Prostate gland (tissue), 2 donors: ENCODE measurements at regions not wholly inside any gene's neighbourhood (a gene's known extent, or its start where the extent isn't known, plus 50 kb on each side); places are given as distances from the start of the nearest gene placed in this dataset.

ENCODE experiments used
- DNase-seq: peaks from one replicate; pipeline ENCODE4 v3.0.0-alpha.2; 2019; ENCODE audit warnings: low spot score
- H3K27ac ChIP-seq, 2 donors: fragments of 200-600 bp; sonication (generic); 2 replicates each; pipeline ENCODE4 v1.5.1; 2017 to 2019
- H3K27me3 ChIP-seq: fragments of 200-600 bp; sonication (generic); replicated peaks from 2 replicates; pipeline ENCODE4 v1.5.1; 2019; ENCODE audit not compliant: insufficient read depth
- H3K36me3 ChIP-seq, 2 donors: fragments of 200-600 bp; sonication (generic); 1 replicate in 1 of 2; 2 replicates in 1 of 2; pipeline versions ENCODE4 v1.5.1 to v1.8.1; 2017 to 2019
- H3K4me1 ChIP-seq: fragments of 200-600 bp; sonication (generic); replicated peaks from 2 replicates; pipeline ENCODE4 v1.5.1; 2019
- H3K4me3 ChIP-seq, 2 donors: fragments of 200-600 bp; sonication (generic); 2 replicates each; pipeline ENCODE4 v1.5.1; 2017 to 2019
- H3K9me3 ChIP-seq: fragments of 200-600 bp; sonication (generic); 2 replicates; pipeline ENCODE4 v1.5.1; 2017
- CTCF ChIP-seq, 4 experiments: fragments of 200-600 bp in 2 of 4; fragments of 450-650 bp in 2 of 4; sonication (generic) in 2 of 4; IDR thresholded peaks; 1 replicate in 3 of 4; 2 replicates in 1 of 4; pipeline ENCODE4 v1.5.1; 2016 to 2019; ENCODE audit warnings: antibody characterized with exemption in 4 of 4, mild to moderate bottlenecking in 2 of 4, moderate library complexity in 2 of 4
- POLR2A ChIP-seq: fragments of 450-650 bp; IDR thresholded peaks from one replicate; pipeline ENCODE4 v1.6.1; 2016; ENCODE audit warnings: antibody characterized with exemption, mild to moderate bottlenecking
- POLR2AphosphoS5 ChIP-seq: sonication (generic); formaldehyde crosslinking; IDR thresholded peaks from one replicate; pipeline ENCODE4 v1.6.1; 2017; ENCODE audit warnings: antibody characterized with exemption
- WGBS: methylation state at CpG from one replicate; pipeline ENCODE4 v1.1.5; 2018; 5-methylcytosine and 5-hydroxymethylcytosine counted together
- intact Hi-C: fragments of 100-400 bp; cut with DNase I; formaldehyde crosslinking; loops from one replicate; pipeline ENCODE4 v1.14.2; 2022

GRCh38 chr1:70892140-70892539 lies 155.5 kb downstream of the PTGER3 start:
- no peak for DNase-seq
- no peak overlapping the region for H3K4me3 ChIP-seq
- no peak overlapping the region for H3K27ac ChIP-seq
- intact Hi-C loops, result no loop called here
- TF ChIP-seq POLR2A (no peak), CTCF (IDR thresholded peaks at IDR 0.05) (no peak), POLR2AphosphoS5 (no peak)
- H3K36me3 ChIP-seq, result no peaks in the 10 kb centered on the region
- no peaks in the 10 kb centered on the region for H3K4me1 ChIP-seq
- no peaks in the 10 kb centered on the region for H3K9me3 ChIP-seq
- H3K27me3 ChIP-seq, result no peaks in the 10 kb centered on the region
- WGBS, result 94% methylated on average over 2 of the region's 2 CpGs

DNA sequence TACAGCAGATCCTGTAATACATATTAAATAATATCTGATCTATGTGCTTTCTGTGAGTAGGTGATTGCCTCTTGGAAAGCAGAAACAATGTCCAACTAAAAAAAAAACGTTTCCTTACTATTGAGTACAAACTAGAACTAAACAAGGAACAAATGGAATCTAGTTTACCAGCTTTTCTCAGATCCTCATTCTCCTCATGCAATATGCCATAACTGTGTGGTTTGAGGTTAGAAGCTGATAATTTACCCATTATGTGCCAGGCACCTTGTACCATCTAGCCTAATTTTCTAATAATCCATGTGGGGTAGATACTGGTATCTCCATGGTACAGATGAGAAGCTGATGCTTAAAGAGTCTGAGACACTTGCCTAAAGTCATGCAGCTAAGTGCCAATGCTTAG lies 154.7 kb downstream of the PTGER3 start:
- Histone ChIP-seq H3K4me3 (no peak overlapping the region), H3K27me3 (no peaks in the 10 kb centered on the region), H3K9me3 (no peaks in the 10 kb centered on the region), H3K36me3 (no peaks in the 10 kb centered on the region), H3K4me1 (no peaks in the 10 kb centered on the region), H3K27ac (no peak overlapping the region)
- WGBS, result 25% methylated on average over 1 of the region's 1 CpG
- TF ChIP-seq CTCF (IDR thresholded peaks at IDR 0.05) (no peak), POLR2A (no peak), POLR2AphosphoS5 (no peak)
- intact Hi-C loops, result no loop called here
- DNase-seq, result no peak

DNA sequence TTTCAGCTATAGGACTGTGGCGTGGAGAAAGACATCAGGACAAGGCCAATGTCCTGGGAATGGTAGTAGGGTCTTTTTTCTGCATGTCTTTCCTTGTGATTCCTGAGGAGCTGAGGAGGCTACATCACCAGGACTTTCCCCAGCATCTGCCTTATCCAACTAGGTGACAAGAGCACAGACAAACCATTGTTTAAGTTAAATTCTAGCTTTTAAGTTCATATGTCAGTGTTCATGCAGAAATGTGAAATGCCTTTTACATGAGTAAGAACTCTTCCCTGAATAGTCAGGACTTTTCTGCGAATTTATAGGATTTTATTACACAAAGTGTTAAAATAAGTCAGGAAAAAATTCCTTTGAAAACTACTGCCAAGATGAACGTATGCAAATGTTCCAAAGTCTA lies 154.2 kb downstream of the PTGER3 start:
- H3K4me1 ChIP-seq, result no peaks in the 10 kb centered on the region
- intact Hi-C loops, result no loop called here
- H3K36me3 ChIP-seq, result no peaks in the 10 kb centered on the region
- no peak overlapping the region for H3K27ac ChIP-seq
- WGBS, result 59% methylated on average over 3 of the region's 3 CpGs
- no peak for TF ChIP-seq POLR2A
- TF ChIP-seq CTCF (IDR thresholded peaks at IDR 0.05), result no peak
- no peak for TF ChIP-seq POLR2AphosphoS5
- no peaks in the 10 kb centered on the region for H3K27me3 ChIP-seq
- H3K9me3 ChIP-seq, result no peaks in the 10 kb centered on the region
- DNase-seq, result no peak
- H3K4me3 ChIP-seq, result no peak overlapping the region

DNA sequence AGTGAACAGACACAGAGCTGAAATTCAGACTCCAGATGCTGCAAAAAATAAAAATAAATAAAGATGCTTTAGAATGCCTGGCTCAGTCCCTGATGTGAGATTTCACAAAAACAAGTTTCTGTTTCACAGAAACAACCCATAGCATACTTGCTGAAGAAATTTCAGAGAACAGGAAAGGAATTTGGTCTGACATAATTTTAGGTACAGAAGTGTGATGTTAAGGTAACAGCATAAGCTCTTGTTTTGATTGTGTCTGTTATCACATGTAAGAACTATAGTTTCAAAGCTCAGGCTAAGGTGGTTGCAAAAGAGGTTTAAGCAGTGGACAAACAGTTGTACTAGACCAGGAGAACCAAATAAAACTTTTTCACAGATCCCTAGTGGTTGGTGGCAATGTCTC lies 152.1 kb downstream of the PTGER3 start:
- no peak overlapping the region for H3K27ac ChIP-seq
- no peaks in the 10 kb centered on the region for H3K4me1 ChIP-seq
- no peak overlapping the region for H3K4me3 ChIP-seq
- TF ChIP-seq POLR2A, result no peak
- TF ChIP-seq POLR2AphosphoS5, result no peak
- no peak for TF ChIP-seq CTCF (IDR thresholded peaks at IDR 0.05)
- no peak for DNase-seq
- no peaks in the 10 kb centered on the region for H3K36me3 ChIP-seq
- H3K9me3 ChIP-seq, result no peaks in the 10 kb centered on the region
- intact Hi-C loops, result no loop called here
- no peaks in the 10 kb centered on the region for H3K27me3 ChIP-seq

GRCh38 chr1:70896224-70896623 lies 151.4 kb downstream of the PTGER3 start:
- DNase-seq, result no peak
- Histone ChIP-seq H3K4me1 (no peaks in the 10 kb centered on the region), H3K27me3 (no peaks in the 10 kb centered on the region), H3K4me3 (no peak overlapping the region), H3K36me3 (no peaks in the 10 kb centered on the region), H3K9me3 (no peaks in the 10 kb centered on the region), H3K27ac (no peak overlapping the region)
- 81% methylated on average over 1 of the region's 1 CpG for WGBS
- TF ChIP-seq POLR2AphosphoS5 (no peak), POLR2A (no peak), CTCF (IDR thresholded peaks at IDR 0.05) (no peak)
- intact Hi-C loops, result no loop called here
